ENCODE measurements at regions not wholly inside any gene's neighbourhood (a gene's known extent, or its start where the extent isn't known, plus 50 kb on each side); places are given as distances from the start of the nearest gene placed in this dataset.

- no peak for TF ChIP-seq POLR2AphosphoS5 (IDR thresholded peaks at IDR 0.05; ENCODE audit: low read depth, low read length)
- TF ChIP-seq, protein P1, sequence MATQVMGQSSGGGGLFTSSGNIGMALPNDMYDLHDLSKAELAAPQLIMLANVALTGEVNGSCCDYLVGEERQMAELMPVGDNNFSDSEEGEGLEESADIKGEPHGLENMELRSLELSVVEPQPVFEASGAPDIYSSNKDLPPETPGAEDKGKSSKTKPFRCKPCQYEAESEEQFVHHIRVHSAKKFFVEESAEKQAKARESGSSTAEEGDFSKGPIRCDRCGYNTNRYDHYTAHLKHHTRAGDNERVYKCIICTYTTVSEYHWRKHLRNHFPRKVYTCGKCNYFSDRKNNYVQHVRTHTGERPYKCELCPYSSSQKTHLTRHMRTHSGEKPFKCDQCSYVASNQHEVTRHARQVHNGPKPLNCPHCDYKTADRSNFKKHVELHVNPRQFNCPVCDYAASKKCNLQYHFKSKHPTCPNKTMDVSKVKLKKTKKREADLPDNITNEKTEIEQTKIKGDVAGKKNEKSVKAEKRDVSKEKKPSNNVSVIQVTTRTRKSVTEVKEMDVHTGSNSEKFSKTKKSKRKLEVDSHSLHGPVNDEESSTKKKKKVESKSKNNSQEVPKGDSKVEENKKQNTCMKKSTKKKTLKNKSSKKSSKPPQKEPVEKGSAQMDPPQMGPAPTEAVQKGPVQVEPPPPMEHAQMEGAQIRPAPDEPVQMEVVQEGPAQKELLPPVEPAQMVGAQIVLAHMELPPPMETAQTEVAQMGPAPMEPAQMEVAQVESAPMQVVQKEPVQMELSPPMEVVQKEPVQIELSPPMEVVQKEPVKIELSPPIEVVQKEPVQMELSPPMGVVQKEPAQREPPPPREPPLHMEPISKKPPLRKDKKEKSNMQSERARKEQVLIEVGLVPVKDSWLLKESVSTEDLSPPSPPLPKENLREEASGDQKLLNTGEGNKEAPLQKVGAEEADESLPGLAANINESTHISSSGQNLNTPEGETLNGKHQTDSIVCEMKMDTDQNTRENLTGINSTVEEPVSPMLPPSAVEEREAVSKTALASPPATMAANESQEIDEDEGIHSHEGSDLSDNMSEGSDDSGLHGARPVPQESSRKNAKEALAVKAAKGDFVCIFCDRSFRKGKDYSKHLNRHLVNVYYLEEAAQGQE (IDR thresholded peaks at IDR 0.05; ENCODE audit: insufficient read depth in 1 of 2, low read depth in 2 of 2, low read length in 2 of 2): no peak
- TF ChIP-seq TAF1 (IDR thresholded peaks at IDR 0.05; ENCODE audit: borderline replicate concordance, insufficient read depth, low read length): no peak
- TF ChIP-seq FOXP2 (optimal IDR thresholded peaks at IDR 0.05; ENCODE audit: borderline replicate concordance, extremely low read depth, extremely low read length, insufficient read depth): peak; percentile 67
These were observed 181.6 kb upstream of the ECI2 start for GRCh38 chr6:4316867-4317400.

GRCh38 chr6:4314201-4314707 is 178.9 kb upstream of the ECI2 start:
- TF ChIP-seq TAF1 (IDR thresholded peaks at IDR 0.05; ENCODE audit: borderline replicate concordance, insufficient read depth, low read length) (no peak), SIN3A (IDR thresholded peaks at IDR 0.05; ENCODE audit: borderline replicate concordance, insufficient read depth, low read length) (no peak), FOXP2 (optimal IDR thresholded peaks at IDR 0.05; ENCODE audit: borderline replicate concordance, extremely low read depth, extremely low read length, insufficient read depth) (no peak), POLR2AphosphoS5 (IDR thresholded peaks at IDR 0.05; ENCODE audit: low read depth, low read length) (no peak)
- TF ChIP-seq, protein P1 (IDR thresholded peaks at IDR 0.05; ENCODE audit: insufficient read depth in 1 of 2, low read depth in 2 of 2, low read length in 2 of 2): no peak

DNA sequence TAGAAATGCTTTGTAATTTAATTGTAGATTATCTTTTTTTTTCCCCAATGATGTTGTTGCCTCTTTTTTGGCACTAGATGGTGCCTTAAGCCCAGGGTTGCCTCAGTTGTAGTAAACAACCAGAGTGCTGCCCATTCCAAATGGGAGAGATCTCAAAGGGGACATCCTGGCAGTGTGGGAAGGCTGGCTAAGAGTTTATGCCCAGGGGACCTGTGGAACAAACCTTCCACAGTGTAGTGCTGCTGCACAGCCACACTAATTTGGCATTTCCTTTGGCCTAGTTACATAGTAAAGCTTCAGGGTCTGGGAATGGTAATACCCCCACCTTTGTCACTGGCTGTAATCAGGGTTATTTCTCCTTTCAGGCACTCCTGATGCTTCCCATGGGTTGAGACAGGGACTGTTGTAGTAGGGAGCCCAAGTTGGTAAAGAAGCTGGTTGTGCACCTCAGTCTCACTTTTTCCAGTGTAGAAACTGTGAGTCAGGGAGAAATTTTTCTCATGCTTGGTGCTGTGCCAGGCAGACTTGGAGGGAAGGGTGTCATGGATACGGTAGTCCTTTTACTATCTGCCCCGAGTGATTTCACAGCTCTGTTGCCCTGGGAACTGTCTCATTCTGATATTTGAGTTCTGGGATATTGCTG is 177.8 kb upstream of the ECI2 start:
- TF ChIP-seq FOXP2 (optimal IDR thresholded peaks at IDR 0.05; ENCODE audit: borderline replicate concordance, extremely low read depth, extremely low read length, insufficient read depth) (peak; percentile 28), SIN3A (IDR thresholded peaks at IDR 0.05; ENCODE audit: borderline replicate concordance, insufficient read depth, low read length) (no peak), TAF1 (IDR thresholded peaks at IDR 0.05; ENCODE audit: borderline replicate concordance, insufficient read depth, low read length) (no peak), POLR2AphosphoS5 (IDR thresholded peaks at IDR 0.05; ENCODE audit: low read depth, low read length) (no peak)
- TF ChIP-seq, protein P1 (IDR thresholded peaks at IDR 0.05; ENCODE audit: insufficient read depth in 1 of 2, low read depth in 2 of 2, low read length in 2 of 2): no peak

GRCh38 chr6:4311976-4312860 is 176.8 kb upstream of the ECI2 start:
- TF ChIP-seq, protein P1 (IDR thresholded peaks at IDR 0.05; ENCODE audit: insufficient read depth in 1 of 2, low read depth in 2 of 2, low read length in 2 of 2): no peak
- no peak for TF ChIP-seq TAF1 (IDR thresholded peaks at IDR 0.05; ENCODE audit: borderline replicate concordance, insufficient read depth, low read length)

All from PFSK-1 (cell line).